Activated CD8-positive, alpha-beta memory T cell treated with anti-CD3 and anti-CD28 coated beads for 24 hours (primary cell): ENCODE measurements at regions not wholly inside any gene's neighbourhood (a gene's known extent, or its start where the extent isn't known, plus 50 kb on each side); places are given as distances from the start of the nearest gene placed in this dataset.
"Not testable (repeated sequence)": the region's sequence is repeated elsewhere in the genome, so short reads cannot be mapped to it uniquely, and the experiment has no call there.

Source experiments
- DNase-seq: peaks from one replicate; pipeline ENCODE4 v3.0.0-alpha.2; 2020

DNA sequence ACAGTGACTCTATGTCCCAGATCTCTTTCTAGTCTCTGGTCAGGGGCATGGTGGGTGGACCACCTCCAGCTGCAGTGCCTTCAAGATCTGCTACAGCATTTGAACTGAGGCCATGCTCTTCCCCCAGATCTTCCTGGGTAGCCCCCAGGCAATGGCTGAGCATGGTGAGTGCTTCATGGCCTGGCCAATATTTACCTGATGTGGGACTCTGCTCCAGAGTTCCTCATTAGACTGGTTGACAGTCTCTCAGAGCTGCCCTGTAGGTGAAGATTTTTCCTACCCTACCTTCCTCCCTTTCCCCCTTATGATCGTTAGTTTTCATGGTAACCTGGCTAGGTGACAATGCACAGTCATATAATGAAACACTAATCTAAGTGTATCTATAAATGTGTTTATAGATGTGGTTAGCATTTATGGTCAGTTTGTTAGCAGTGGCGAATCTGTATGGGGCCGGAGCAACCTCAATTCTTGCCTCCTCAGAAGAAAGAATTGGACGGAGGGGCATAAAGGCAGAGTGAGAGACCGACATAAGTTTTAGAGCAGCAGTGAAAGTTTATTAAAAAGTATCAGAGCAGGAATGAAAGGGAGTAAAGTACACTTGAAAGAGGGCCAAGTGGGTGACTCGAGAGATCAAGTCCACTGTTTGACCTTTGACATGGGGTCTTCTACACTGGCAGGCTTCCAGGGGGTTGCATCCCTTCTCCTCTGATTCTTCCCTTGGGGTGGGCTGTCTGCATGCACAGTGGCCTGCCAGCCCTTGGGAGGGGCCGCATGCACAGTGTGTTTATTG lies 256.3 kb downstream of the CD83 start:
- DNase-seq = no peak

DNA sequence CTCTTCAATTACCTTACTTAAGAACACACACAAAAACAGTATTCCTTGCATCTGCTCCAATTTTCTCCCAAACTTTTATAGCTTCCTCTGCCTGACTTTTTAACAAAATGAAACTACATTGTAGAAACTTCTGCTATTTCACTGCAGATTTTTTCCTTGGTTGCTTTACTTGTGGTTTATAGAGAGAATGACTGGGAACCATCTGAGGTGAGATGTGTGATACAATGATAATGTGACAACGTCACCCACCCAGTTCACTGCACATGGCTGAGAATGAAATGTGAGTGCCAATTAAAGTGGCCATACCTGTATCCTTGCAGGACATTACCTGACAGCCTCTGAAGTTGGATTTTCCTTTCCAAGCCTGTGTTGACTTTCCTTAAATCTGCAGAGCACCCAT lies 258.4 kb downstream of the CD83 start:
- DNase-seq = no peak

DNA sequence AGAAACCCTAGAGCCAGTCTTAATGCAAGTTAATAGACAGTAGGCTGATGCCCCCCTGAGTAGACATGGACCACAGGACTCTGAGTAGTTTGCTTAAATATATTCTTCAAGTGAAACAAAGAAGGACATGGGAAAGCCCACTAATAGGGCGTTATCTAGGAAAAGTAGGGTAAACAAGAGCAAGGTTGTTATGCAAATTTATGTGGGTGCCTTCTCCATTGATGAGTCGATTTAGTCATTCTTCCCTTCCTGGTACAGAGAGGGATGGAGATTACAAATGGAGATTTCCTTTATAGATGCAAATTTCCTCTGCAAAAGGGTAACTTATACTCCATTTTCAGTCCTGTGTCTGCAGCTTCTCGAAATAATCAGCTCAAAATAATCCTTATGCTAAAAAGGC lies 262.0 kb downstream of the CD83 start:
- DNase-seq = no peak

DNA sequence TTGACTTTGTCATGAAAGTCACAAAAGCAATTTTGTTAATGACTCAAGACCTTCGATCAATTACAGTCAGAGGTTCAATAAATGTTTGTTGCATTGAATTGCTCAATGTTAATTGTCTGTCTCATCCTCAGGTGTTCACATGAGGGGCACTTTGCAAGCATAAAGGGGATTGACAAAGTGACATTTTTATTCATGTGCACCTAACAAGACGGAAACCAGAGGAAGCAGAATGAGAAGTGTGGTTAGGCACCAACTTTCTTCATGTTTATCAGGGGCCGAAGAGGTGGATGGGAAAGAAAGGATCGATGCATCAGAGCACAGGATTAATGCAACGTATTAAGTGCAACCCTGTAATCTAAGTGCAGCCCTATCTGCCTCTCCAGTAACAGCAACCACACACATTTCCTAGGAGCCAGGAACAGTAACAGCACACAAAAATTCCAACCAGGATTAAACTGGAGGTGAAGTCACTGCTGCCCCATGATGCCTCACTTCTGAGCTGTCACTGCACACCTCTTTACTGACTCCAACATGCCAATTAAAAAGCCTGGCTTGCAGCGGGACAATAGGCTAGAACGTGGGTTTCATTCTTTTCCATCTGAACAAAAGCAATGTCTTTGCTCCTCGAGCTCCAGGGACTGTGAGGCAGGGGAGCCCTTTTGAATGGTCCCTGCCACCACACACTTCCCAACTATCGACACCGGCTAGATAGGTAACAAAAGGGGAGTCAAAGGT lies 262.7 kb downstream of the CD83 start:
- DNase-seq = no peak

DNA sequence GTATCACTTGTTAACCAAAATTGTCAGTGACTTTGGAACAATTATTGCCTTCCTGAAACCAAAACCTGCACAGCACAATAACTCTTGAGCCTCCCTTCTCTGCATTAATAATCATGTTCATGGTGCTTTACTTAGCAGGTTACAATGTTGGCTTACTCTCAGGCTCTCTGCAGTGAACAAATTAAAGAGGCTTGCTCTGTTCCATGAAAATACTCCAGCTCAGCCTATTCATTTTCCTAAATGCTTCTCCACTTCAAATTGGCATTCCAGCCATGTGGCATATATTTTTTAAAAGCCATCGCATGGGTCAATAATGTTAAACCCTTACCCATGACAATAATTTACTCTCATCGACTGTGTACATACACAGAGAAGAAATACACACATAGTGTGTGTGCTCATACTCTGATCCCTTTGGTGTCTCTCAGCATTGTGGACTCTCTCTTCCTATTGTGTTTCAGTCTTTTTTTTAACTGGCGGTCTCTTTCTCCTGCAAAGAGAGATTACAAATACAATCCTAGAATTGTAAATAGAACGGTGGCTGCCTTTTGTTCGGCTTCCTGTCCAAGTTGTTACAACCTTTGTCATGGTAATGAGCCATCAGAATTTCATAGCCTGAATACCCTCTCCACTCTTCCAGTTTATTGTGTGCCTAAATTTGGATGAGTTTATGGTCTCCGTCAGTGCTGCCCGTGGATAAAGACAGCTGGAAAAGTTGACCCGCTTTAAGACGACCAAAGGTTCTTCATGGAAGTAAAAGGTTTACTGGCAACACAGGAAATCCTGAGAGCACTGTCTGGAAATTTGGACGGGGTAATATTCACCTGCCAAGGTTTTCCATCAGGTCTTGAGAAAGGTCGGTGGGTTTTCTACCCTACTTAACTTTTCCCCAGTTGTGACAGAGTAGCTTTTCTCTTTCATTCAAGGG lies 263.6 kb downstream of the CD83 start:
- DNase-seq = no peak

DNA sequence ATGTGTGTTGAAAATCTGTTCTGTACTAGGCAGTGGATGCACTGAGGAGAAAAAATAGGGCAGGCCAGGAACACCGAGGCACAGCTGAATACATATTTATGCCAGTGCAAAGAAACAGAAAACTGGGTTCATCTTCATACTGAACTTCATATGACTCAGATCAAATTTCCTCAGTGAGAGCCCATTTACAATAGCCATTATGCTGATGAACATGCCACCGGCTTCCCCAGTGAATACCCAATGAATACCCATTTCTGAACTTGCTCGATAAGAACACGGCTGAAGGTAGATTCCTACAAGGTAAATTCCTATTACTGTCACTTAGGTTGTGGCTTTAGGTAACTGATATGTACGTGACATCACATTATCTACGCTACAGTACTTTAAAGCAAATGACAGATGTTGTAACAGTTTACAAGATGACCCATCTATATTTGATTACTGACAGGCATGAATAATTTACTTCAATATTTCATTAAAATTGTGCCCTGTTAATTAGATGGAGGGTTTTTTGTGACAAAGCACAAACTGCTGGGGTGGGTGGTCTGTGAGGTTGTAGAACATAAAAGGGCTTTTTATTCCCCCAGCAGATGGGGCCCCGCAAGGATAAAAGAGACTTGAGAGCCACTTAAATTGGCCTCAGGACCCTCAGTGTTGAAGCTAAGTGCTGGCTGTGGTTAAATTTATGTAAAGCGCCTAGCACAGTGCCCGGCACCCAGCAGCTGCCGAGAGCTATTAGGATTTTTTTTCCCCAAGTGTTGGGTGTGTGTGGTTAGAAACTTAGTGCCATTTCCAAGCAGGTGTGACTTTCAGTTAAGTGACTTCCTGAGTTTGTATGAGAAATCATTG lies 264.5 kb downstream of the CD83 start:
- DNase-seq = no peak

DNA sequence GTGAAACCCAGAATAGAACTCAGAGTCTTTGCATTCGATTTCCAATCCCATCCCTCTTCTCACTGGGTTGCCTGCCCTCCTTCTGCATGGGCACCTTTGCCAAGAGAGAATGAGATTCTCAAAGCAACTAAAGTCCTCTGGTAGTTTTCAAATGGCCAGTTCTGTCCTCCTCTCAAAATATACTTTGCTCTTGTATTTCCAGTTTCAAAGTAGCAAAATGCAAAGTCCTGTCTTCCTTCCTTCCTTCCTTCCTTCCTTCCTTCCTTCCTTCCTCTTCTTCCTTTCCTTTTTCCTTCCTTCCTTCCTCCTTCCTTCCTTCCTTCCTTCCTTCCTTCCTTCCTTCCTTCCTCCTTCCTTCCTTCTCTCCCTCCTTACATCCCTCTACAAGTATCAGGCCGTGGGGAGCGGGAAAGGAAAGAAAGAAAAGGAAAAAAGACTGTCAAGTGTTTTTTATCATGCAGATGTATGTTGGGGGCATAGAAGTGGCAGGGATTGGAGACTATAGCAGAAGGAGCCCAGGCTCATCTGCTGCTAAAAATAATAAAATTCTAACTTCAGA lies 265.2 kb downstream of the CD83 start:
- DNase-seq = no peak

DNA sequence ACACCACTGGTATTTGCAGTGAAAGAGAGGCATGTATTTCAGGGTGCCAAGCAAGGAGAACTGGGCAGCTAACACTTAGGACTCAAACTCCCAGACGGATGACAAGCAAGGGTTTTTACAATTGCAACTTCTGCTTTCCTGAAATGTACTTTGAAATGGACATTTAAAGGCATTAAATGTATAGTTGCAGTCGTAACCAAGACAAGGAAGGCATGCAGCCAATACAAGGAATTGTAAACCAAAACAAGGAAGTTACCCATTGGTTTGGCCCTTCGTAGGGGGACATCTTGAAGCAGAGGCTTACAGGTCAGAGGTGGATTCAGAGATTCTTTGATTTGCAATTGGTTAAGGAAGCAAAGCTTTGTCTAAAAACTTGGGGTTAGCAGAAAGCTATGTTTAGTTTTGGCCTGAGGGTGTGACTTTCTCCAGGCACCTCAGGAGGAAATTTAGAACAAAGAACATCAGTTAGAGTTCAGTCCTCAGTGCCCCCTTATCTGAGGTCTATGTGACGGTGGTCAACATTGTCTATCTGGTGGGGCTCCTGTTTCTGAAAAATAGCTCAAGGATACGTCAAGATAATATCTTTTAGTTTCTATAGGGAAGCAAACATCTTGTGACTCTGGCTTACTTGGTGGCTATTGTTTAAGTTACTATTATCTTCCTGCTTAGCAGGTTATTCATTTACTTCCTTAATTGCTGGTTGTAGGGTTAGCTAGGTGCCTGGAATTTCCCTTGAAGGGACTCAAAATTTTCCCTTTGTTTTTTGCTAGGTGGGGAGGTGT lies 266.0 kb downstream of the CD83 start:
- DNase-seq = no peak

DNA sequence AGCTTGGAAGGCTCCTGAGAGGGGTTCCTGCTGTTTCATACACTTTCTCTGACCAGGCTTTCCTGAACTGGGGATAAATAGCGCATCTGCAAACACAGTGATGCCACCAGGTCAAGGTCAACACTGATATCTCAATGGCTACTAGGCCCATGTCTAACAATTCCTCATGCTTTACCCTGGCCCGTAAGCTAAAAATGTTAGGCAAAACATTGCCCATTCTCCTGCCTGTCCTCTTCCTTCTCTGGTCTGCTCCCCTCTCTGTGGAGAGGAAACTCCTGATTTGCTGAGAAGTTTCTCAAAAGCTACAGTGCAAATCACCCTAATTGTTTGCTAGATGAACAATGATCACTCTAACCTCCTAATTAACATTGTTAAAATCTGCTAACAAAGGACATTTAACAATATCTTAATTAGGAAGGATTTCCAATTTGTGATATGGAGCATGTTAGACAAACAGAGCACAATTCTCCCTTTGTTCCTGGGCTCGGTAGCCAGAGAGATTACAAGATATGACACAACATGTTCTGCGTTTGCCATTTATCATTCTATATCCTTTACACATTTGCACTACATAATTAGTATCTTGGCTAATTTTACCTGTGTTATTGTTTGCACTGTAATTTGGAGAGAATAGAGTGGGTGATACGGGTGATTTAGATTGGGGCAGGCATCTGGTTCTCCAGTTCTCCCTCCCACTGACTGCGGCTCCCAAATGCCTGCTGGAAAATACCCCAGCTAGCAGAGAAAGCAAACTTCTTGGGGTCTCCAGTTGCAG lies 266.8 kb downstream of the CD83 start:
- DNase-seq = no peak

DNA sequence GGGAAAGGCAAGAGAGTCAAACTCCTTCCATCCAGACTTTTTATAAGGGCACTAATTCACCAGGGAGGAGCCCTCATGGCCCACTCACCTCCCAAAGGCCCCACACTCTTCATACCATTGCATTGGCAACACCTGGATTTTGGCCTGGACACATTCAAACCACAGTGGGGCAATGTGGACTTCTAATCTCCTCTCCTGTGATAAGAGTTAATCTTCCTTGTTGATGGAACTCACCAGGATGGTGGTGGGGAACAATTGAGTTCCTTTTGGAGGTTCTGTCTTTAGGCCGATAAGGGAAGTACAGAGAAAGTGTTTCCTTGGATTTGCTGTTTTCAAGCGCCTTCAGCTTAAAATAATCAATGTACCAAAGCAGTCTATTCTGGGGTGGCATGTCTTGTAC lies 268.7 kb downstream of the CD83 start:
- DNase-seq = no peak

DNA sequence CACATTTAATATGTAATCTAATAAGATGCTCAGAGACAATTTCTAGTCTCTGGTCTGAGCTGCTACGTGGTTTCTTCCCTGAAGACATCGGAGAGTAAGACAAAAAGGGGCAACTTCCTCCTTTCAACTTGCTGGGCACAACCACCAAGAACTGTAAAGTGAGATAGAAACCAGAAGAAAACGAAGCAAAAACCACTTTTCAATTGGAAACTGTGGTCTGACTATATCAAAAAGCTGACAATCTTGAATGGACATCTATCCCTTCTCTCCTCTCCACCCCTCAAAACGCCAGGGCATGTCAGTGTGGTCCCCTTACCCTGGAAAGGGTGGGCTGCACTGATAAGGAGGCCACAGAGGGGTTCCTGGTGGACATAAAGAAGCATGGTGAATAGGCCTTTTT lies 269.1 kb downstream of the CD83 start:
- DNase-seq = no peak

DNA sequence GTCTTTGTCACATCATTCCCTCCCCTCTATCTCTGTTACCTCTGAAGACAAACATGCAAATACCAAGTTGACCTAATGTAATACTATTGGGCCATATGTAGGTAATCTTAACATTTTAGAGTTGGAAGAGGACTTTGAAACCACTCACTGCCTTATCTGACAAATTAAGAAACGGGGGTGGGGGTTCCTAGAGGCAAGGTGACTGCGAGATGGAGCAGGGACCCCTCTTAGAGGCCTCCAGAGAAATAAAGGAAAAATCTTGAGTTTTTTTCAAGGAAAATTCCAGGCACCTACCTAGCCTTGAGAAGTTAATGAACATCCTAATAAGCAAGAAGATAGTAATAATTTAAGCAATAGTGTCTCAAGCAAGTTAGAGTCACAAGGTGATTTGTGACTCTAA lies 270.8 kb downstream of the CD83 start:
- DNase-seq = no peak

DNA sequence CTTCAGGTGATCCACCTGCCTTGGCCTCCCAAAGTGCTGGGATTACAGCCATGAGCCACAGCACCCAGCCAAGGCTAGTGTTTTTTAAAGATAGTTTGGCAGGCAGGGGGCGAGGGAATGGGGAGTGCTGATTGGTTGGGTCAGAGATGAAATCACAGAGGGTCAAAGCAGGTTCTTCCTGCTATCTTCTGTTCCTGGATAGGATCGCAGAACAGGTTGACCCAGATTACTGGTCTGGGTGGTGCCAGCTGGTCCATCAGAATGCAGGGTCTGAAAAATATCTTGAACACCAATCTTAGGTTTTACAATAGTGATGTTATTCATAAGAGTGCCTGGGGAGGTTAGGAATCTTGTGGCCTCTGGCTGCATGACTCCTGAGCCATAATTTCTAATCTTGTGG lies 272.2 kb downstream of the CD83 start:
- DNase-seq = not testable (repeated sequence)

DNA sequence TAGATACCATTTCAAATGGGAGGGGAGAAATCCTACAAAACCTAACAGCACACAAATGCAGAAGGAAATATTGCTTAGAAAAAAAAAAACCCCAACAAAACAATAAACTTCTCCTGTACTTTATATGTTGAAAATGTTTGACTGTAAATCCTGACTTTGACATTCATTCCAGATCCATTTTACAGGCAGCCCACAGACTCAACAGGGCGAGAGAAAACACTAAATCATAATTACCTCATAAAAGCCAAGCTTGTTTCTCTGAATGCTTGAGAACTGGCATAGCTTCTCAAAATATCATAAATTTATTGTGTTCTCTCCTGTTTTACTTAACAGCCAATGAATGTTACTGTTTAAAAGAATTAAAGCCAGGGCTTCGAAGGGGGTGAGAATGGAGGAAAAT lies 273.2 kb downstream of the CD83 start:
- DNase-seq = no peak

DNA sequence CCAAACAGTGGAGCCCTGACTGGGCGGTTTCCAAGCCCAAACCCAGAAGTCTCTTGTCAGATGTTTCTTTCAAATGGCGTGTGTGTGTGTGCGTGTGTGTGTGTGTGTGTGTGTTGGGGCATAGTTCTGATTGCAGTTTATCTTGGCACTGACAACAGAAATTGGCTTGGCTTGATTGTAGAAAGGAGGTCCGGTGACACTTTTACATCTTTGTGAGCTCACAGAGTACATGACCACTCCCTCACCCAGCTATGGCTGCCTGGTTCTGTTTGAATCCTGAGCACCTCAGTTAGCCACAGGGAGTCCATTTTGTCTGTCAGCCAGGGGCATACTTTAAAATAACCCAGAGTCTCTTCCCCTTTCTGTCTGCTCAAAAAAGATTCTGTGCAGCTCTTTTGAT lies 276.3 kb downstream of the CD83 start:
- DNase-seq = no peak

DNA sequence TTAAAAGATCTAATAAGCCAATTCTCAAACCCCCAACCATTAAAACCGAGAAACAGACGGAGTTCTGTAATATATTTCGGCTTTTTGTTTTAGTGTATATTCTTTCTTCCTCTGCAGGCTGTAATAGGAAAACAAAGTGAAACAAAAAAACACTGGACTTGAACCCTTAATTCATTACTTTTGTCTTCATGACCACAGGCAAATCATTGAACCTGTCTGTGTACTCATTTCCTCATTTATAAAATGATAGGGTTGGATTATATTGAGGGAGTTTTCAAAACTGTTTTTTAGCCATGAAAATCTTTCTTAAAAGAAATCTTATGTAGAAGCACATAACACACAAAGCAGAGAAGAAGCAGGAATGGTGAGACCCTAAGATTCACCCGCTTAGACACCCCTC lies 278.8 kb downstream of the CD83 start:
- DNase-seq = no peak

DNA sequence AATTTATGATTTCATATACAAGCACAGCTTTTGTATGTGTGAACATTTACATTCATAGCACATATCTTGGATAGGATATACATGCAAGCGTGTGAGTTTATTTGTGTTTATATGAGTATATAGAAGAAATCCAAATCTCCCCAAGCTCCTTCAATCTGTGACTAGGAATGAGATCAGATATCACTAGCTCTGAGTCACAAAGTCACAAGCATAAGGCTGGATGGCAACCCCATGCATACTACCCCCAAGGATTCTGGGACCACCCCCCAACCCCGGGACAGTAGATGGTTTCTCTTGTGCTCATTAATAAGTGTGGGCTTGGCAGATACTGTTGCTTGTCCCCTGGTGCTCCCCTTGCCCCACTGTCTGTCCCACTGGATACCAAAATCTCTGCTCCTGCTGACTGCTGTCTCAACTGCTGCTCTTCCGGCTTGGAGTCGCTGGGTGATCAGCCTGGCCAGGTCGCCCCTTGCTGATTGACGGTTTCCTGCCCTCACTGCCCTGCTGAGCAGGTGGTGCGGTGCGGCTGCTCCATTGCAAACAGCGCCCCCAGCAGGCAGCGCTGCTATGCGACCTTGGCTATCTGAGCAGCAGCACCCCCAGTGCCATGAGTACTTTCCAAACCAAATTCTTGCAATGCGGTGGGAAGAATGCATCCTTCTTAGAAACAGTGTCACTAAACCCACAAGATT lies 279.4 kb downstream of the CD83 start:
- no peak for DNase-seq

DNA sequence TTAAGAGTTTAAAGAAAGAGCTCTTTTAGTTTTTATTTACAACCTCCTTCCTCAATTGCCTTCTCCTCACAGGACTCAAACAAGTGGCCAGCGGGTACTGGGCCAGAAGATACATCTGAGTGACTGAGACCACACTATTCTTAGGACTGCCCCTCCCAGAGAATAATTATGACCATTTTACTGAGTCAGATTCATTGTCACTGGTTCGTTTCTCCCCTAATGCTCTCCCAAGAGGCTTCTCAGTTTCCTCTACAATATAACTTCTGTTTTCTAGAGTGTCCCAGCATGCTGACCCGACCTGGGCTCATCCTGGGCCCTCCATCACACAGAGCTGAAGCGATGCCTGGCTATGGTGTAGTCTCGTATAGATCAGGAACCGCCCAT lies 279.9 kb downstream of the CD83 start:
- no peak for DNase-seq

DNA sequence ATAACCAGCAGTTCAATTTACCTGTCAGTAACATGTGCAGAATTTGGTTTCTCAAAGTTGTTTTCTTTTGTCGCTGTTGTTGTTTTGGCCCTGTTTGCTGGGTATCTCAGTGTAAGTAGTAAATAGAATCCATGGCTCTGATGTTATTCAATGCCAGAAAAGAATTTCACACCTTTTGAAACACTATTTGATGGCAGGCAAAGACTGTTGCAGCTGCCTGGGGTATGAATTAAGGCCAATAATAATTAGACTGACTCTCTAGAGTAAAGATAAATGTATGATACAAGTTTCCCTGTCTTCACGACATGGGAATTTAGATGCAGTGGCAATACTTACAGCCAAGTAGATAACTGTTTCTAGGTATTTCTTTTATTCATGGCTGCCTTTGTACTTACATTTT lies 281.4 kb downstream of the CD83 start:
- no peak for DNase-seq

DNA sequence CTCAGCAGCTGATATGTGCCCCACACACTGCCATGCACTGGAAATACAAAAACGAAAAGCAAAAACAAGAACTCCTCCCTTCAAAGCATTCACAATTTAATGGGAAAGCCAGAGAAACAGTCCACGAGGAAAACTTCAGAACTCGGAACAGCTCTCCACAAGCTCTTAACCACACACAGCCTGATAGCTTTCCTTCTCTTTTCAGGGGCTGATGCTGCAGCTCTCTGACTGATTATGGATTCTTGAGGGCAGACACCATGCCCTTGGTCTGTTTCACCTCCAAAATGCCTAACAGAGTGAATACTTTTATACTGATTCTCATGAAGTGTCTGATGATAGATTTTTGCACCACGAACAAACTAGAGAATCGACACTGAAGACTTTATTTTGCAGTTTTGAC lies 282.1 kb downstream of the CD83 start:
- DNase-seq = no peak
